Activated naive CD8-positive, alpha-beta T cell treated with anti-CD3 and anti-CD28 coated beads, Interleukin-2, amount 10 ng/mL, durations not matched to agents 7 days and 5 days (primary cell): ENCODE measurements at regions not wholly inside any gene's neighbourhood (a gene's known extent, or its start where the extent isn't known, plus 50 kb on each side); places are given as distances from the start of the nearest gene placed in this dataset.

Source experiments
- ATAC-seq: fragments of 150-1000 bp; cut with Tn5 transposase; one replicate; pipeline ENCODE4 v1.10.0; 2021; ENCODE audit warnings: low read depth, moderate library complexity
- POLR2A ChIA-PET: fragments of 350-600 bp; sonication (Branson Sonifier 250); formaldehyde crosslinking; loops from one replicate; lab custom pipeline; 2021; ENCODE audit warnings: antibody characterized with exemption; lab: Charles Lee
- DNase-seq: peaks from one replicate; pipeline ENCODE4 v3.0.0; 2021
- H3K27ac Mint-ChIP-seq: one replicate; pipeline ENCODE4 v1.8.0; 2022; ENCODE audit warnings: mild to moderate bottlenecking, mixed read lengths
- H3K27me3 Mint-ChIP-seq: one replicate; pipeline ENCODE4 v1.8.0; 2022; ENCODE audit warnings: mild to moderate bottlenecking, moderate library complexity, mixed read lengths
- H3K36me3 Mint-ChIP-seq: one replicate; pipeline ENCODE4 v1.8.0; 2021; ENCODE audit warnings: mild to moderate bottlenecking, mixed read lengths
- H3K4me1 Mint-ChIP-seq: one replicate; pipeline ENCODE4 v1.8.0; 2021; ENCODE audit warnings: mixed read lengths
- H3K4me3 Mint-ChIP-seq: one replicate; pipeline ENCODE4 v1.8.0; 2022; ENCODE audit warnings: mild to moderate bottlenecking, moderate library complexity, mixed read lengths
- H3K9me3 Mint-ChIP-seq: one replicate; pipeline ENCODE4 v1.8.0; 2021; ENCODE audit warnings: mixed read lengths

DNA sequence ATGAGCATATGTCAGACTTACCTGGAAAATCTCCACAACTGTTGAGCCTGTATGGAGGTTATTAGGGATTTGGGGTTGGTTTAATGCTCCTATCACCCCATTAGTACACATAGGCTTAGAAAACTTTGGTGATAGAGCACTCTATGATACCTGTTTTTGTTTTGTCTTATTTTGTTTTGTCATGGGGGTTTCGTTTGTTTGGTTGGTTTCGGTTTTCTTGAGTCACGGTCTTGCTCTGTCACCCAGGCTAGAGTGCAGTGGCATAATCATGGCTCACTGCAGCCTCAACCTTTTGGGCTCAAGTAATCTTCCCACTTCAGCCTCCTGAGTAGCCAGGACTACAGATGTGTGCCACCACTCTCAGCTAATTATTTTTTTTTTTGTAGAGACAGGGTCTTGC lies 70.0 kb downstream of the MZT1 start:
- DNase-seq = no peak
- POLR2A ChIA-PET = no interaction called here

DNA sequence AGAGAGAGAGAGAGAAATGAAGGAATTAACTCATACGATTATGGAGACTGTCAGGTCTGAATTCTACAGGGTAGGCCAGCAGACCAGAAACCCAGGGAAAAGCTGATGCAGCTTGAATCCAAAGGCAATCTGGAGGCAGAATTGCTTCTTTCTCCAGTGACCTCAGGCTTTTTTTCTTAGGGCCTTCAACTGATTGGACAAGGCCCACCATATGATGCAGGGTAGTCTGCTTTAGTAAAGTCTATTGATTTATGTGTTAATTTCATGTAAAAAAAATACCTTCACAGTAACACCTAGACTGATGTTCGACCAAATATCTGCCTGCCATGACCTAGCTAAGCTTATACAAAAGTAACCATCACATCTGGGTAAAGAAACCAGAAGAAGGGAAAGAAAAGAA lies 71.1 kb downstream of the MZT1 start:
- Mint-ChIP-seq H3K4me3 (no peak overlapping the region), H3K36me3 (no peaks in the 10 kb centered on the region), H3K9me3 (no peaks in the 10 kb centered on the region), H3K27ac (no peak overlapping the region), H3K27me3 (peaks cover 16% of the 10 kb centered on the region), H3K4me1 (no peaks in the 10 kb centered on the region)
- no peak for DNase-seq
- no peak for ATAC-seq
- POLR2A ChIA-PET = no interaction called here

More for the DNA sequence above, 70.0 kb downstream of the MZT1 start:
- Mint-ChIP-seq H3K27ac (no peak overlapping the region), H3K4me3 (no peak overlapping the region), H3K4me1 (no peaks in the 10 kb centered on the region), H3K36me3 (no peaks in the 10 kb centered on the region), H3K27me3 (peaks cover 19% of the 10 kb centered on the region), H3K9me3 (no peaks in the 10 kb centered on the region)
- ATAC-seq = no peak

DNA sequence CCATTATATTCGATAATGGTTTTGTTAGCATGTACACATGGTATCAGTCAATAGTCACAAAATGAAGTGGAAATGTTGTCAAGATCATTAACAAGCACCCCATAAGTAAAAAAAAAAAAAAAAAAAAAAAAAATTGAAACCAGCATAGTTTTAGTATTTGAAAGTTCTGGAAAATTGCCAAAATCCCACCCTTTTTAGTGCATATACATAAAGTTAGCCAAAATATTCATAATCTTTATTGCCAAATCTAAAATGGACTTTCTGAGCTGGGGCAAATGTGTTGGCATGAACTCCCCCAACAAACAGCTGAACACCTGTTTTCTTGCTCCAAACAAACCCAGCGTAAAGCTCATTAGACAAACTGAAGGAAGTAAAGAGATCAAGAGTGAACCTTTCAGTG lies 73.9 kb downstream of the MZT1 start:
- H3K9me3 Mint-ChIP-seq = no peaks in the 10 kb centered on the region
- no peak overlapping the region for H3K27ac Mint-ChIP-seq
- no peaks in the 10 kb centered on the region for H3K4me1 Mint-ChIP-seq
- peaks cover 10% of the 10 kb centered on the region for H3K27me3 Mint-ChIP-seq
- no peaks in the 10 kb centered on the region for H3K36me3 Mint-ChIP-seq
- POLR2A ChIA-PET = no interaction called here
- ATAC-seq = no peak
- DNase-seq = no peak
- no peak overlapping the region for H3K4me3 Mint-ChIP-seq

DNA sequence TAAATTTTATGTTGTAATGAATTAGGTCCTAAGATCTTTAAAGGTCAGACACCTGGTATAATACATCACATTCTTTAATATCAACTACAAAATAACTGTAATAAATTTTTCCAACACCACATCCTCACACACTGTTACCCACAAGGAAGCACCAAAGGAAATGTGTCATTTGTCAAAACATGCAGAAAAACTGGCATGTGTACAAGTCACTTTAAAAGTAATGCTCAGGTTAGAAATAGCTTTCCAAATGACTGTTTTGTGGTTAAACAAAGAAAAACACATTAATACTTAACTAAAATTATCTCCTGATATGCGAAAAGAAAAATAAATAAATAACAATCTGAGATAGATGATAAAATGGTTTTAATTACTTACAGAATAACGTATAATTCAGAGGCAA lies 74.7 kb downstream of the MZT1 start:
- no peaks in the 10 kb centered on the region for H3K4me1 Mint-ChIP-seq
- POLR2A ChIA-PET = no interaction called here
- H3K27me3 Mint-ChIP-seq = peaks cover 10% of the 10 kb centered on the region
- no peak overlapping the region for H3K27ac Mint-ChIP-seq
- no peaks in the 10 kb centered on the region for H3K36me3 Mint-ChIP-seq
- ATAC-seq = no peak
- H3K9me3 Mint-ChIP-seq = no peaks in the 10 kb centered on the region
- H3K4me3 Mint-ChIP-seq = no peak overlapping the region
- DNase-seq = no peak

DNA sequence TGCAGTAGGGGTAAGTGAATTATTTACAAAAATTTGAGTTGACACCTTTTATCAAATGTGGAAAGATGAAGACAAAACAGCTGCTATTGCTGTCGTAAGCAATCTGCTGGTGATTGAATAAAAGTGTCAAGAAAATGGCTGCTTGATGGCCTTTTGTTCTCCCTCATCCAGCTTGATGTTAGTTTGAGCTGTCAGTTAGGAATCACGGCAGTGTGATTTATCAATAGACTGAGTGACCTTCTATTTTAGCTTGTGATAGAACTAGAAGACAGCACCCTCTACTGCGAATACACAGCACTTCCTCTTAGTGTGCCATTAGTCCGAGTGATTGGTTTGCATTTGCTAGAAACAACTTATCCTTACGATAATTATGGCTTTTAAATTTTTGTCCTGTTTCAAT lies 76.3 kb downstream of the MZT1 start:
- H3K4me1 Mint-ChIP-seq = no peaks in the 10 kb centered on the region
- H3K36me3 Mint-ChIP-seq = no peaks in the 10 kb centered on the region
- no peak overlapping the region for H3K27ac Mint-ChIP-seq
- DNase-seq = no peak
- POLR2A ChIA-PET = no interaction called here
- no peak overlapping the region for H3K4me3 Mint-ChIP-seq
- H3K9me3 Mint-ChIP-seq = no peaks in the 10 kb centered on the region
- no peak for ATAC-seq
- peaks cover 16% of the 10 kb centered on the region for H3K27me3 Mint-ChIP-seq

DNA sequence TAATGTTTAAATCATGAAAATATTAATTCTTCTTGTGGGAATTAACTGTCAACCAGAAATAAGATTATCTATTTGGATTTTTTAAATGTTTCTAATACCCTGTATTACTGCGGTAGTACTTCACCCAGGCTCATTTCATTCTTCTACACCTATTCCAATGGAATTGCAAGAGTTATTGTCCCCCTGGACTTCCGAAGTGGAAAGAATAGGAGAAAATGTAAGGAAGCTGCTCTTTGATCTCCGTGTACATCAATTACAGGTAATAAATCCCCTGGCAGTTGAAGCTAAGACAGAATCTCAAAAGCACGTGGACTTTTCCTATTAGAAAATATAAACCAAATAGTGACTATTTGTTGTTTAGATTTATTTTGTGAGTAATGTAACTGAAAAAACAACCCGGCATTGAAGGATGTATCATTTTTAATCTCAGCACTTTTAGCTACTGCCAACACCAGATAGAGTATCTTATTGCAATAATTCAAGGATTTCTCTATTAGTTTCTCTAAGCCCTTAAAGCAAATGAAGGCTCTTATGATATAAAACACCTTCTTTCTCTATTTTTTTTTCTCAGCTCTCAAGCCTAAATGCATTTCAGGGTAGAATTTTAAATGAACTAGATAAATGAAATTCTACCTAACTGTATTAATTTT lies 77.3 kb downstream of the MZT1 start:
- Mint-ChIP-seq H3K4me1 (no peaks in the 10 kb centered on the region), H3K9me3 (no peaks in the 10 kb centered on the region), H3K4me3 (no peak overlapping the region), H3K27me3 (peaks cover 25% of the 10 kb centered on the region), H3K36me3 (no peaks in the 10 kb centered on the region), H3K27ac (no peak overlapping the region)
- DNase-seq (no peak), ATAC-seq (no peak)
- POLR2A ChIA-PET = no interaction called here

DNA sequence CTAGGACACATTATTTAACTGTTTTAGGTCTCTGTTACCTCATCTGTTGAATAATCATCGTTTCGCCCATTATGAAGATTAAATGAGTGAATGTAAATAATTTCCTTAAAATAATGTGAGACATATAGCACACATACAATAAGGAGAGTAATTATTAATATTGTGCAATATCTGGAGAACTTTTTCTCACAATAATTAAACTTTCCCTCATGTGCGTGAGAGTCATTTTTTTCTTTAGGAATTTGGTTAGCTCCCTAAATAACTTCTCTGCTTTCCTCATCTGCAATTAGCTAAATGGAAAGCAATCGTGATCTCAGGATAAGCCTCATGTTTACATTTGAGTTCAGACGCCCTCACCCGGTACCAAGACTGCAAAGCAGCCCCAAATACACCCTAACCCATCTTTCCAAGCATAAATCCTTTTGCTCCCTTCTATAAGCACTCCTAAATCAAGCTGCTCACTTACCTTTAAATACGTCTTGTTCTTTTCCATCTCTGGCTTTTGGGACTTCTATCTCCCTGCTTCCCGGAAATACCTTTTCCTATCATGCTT lies 78.8 kb downstream of the MZT1 start:
- H3K27me3 Mint-ChIP-seq = peaks cover 21% of the 10 kb centered on the region
- H3K9me3 Mint-ChIP-seq = no peaks in the 10 kb centered on the region
- H3K4me3 Mint-ChIP-seq = no peak overlapping the region
- H3K4me1 Mint-ChIP-seq = no peaks in the 10 kb centered on the region
- POLR2A ChIA-PET = no interaction called here
- H3K27ac Mint-ChIP-seq = no peak overlapping the region
- no peaks in the 10 kb centered on the region for H3K36me3 Mint-ChIP-seq
- no peak for ATAC-seq
- no peak for DNase-seq

DNA sequence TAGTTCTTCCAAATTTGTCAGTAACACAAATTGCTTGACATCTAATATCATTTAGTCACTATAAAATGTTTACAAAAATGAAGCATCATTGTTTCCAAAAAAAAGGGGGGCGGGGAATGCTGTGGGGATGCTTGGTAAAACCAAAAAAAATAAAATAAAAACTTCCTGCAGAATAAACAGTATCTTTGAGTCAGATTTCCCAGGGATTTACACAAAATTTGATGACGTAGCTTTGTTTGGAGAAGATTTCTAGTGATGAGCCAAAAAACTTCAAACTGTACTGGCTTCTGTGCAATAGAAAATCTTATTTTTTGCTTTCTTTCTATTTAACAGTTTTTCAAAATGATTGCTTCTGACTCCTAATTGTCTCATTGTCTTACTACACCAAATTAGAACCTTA lies 80.0 kb downstream of the MZT1 start:
- POLR2A ChIA-PET = no interaction called here
- no peak overlapping the region for H3K4me3 Mint-ChIP-seq
- H3K27me3 Mint-ChIP-seq = peaks cover 20% of the 10 kb centered on the region
- no peaks in the 10 kb centered on the region for H3K9me3 Mint-ChIP-seq
- no peaks in the 10 kb centered on the region for H3K4me1 Mint-ChIP-seq
- no peaks in the 10 kb centered on the region for H3K36me3 Mint-ChIP-seq
- no peak for DNase-seq
- no peak for ATAC-seq
- H3K27ac Mint-ChIP-seq = no peak overlapping the region

DNA sequence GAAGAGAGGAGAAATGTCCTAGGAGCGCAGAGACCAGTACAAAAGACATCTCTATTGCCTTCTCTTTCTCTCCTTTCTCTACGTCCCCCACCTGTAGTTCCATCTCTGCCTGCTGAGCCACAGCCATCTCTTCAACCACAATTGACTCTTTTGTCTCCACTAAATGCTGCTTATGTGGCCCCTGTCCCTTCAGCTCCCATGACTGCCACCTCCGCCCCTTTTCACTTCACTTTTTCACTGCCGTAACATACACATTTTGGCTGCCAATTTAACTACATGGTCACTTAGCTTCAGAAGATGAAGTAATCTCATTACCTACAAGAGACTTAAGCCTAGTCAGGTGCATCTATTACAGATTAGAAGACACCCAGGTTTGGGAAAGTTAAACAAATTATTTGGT lies 81.9 kb downstream of the MZT1 start:
- H3K4me1 Mint-ChIP-seq = no peaks in the 10 kb centered on the region
- H3K9me3 Mint-ChIP-seq = no peaks in the 10 kb centered on the region
- ATAC-seq = no peak
- no peak overlapping the region for H3K27ac Mint-ChIP-seq
- POLR2A ChIA-PET = no interaction called here
- H3K27me3 Mint-ChIP-seq = peaks cover 20% of the 10 kb centered on the region
- no peak for DNase-seq
- H3K36me3 Mint-ChIP-seq = no peaks in the 10 kb centered on the region
- no peak overlapping the region for H3K4me3 Mint-ChIP-seq

DNA sequence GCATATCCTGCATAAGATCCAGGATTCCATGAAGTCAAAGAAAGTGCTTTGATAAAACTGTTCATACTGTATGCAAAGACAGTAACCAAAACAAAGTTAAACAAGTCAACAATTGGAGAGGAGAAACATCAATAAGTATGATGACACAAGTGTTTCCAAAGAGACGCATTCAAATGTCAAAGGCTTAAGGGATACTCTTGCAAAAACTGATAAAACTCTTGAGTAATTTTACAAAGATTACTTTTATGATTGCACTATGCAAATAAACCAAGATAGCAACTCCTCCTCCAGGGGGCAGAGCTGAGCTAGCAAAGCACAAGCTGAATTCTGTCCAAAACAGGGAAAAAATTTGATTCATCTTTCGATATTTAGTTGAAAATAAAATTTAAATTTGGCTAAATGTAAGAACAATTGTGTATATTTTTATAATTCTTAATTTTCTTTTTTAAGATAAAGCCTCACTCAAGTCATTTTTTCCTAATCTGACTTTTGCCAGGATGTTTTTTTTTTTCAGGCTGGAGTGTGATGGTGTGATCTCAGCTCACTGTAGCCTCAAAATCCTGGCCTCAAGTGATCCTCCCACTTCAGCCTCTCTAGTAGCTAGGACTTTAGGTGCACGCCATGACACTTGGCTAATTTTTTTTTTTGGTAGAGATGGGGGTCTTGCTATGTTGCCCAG lies 84.0 kb downstream of the MZT1 start:
- Mint-ChIP-seq H3K36me3 (no peaks in the 10 kb centered on the region), H3K4me1 (no peaks in the 10 kb centered on the region), H3K27me3 (peaks cover 20% of the 10 kb centered on the region), H3K27ac (no peak overlapping the region), H3K4me3 (no peak overlapping the region), H3K9me3 (no peaks in the 10 kb centered on the region)
- DNase-seq (peak; percentile 39), ATAC-seq (no peak)
- POLR2A ChIA-PET = no interaction called here

DNA sequence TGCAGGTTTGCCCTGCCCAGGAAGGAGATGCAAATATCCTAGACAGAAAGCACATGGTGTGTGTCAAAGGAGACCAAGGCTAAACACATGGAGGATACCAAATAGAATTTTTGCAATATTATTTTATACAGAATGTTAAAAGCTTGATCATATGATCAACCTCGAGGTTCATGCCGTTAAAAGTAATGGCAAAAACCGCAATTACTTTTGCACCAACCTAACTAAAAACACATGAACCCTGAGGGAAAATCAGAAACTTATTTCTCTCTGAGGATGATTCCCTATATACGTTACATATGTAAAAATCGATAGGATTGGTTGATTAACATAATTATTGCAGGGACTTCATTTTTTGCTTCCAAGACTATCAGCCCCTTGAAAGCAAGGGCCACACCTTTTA lies 88.1 kb downstream of the MZT1 start:
- Mint-ChIP-seq H3K9me3 (no peaks in the 10 kb centered on the region), H3K4me3 (no peak overlapping the region), H3K4me1 (no peaks in the 10 kb centered on the region)

DNA sequence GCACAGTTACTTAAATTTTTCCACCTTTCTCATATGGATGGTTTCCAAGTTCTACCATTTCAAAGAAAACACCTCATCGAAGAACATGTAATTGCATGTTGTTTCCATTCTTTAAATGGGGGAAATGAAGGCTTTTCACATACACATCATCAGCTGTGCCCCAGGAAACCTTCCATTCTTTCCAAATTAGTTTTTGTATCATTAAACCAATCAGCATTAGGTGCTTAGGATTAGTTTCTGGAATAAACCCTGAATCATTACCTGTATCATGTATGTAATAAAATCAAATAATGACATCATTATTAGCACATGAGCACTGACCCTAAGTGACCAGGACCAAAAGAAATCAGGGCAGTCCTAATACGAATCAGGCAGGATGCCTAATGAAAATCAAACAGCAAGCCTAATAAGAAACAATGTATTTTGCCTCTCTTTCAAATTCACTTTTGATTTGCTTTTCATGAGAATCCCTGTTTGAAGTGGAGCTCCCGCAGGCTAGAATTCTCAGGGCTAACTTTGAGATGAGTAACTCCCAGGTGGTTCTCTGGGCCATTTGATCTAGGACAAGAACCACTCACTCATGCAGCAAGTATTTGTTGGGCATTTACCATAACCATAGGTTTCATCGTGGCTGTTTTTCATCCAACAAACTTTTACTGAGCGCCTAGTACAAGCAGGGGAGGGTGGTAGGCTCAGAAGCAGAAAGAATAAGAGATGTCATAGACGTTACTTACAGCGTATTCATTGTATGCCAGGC lies 89.2 kb downstream of the MZT1 start:
- no peak for ATAC-seq
- Mint-ChIP-seq H3K4me1 (no peaks in the 10 kb centered on the region), H3K36me3 (no peaks in the 10 kb centered on the region), H3K9me3 (no peaks in the 10 kb centered on the region), H3K4me3 (no peak overlapping the region), H3K27me3 (peaks cover 5% of the 10 kb centered on the region), H3K27ac (no peak overlapping the region)
- POLR2A ChIA-PET = no interaction called here
- DNase-seq = no peak

More for the DNA sequence above, 88.1 kb downstream of the MZT1 start:
- DNase-seq = no peak
- H3K27me3 Mint-ChIP-seq = peaks cover 5% of the 10 kb centered on the region
- POLR2A ChIA-PET = no interaction called here
- no peaks in the 10 kb centered on the region for H3K36me3 Mint-ChIP-seq
- ATAC-seq = no peak
- H3K27ac Mint-ChIP-seq = no peak overlapping the region

DNA sequence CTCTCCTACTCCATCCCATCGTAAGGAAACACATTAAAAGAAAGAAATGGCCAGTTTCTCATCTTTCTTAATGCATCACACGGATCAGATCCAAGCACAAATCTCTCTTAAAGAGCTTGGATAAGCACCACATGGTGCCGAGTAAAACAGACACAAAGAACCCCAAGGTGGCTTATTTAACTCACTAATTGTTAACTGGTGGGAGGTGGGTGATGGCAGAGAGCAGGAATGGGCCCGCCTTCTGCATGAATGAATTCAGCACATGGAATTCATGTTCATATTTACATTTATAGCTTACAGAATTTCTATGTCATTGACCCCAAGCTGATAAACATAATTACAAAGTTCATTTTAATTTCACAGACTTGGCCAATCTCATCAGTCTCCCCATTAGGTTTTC lies 89.9 kb downstream of the MZT1 start:
- DNase-seq (no peak), ATAC-seq (no peak)
- POLR2A ChIA-PET = no interaction called here
- peaks cover 5% of the 10 kb centered on the region for H3K27me3 Mint-ChIP-seq
- no peak overlapping the region for H3K4me3 Mint-ChIP-seq
- no peaks in the 10 kb centered on the region for H3K9me3 Mint-ChIP-seq
- H3K4me1 Mint-ChIP-seq = no peaks in the 10 kb centered on the region
- H3K36me3 Mint-ChIP-seq = no peaks in the 10 kb centered on the region
- no peak overlapping the region for H3K27ac Mint-ChIP-seq

DNA sequence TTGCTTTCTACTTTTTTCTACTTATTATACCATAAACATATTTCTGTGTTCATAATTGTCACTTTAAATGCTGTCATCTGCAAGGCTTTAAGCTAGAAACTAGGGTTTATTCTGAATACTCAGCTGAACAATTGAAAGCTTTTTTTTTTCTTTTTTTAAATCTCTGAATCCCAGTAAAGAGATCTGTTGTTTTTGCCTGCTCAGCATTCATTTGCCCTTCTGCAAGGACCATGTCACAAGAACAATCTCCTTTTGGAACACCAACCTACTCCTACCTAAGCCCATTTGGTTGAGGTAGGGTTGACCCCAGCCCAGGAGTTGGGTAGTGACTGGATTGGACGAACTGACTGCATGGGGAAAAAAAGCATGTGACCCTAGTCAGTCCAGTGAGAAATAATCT lies 92.6 kb downstream of the MZT1 start:
- POLR2A ChIA-PET = no interaction called here
- Mint-ChIP-seq H3K4me3 (no peak overlapping the region), H3K27me3 (no peaks in the 10 kb centered on the region), H3K36me3 (no peaks in the 10 kb centered on the region), H3K27ac (no peak overlapping the region), H3K4me1 (no peaks in the 10 kb centered on the region), H3K9me3 (peaks cover 2% of the 10 kb centered on the region)
- no peak for ATAC-seq
- no peak for DNase-seq
